Kidney epithelial cell (primary cell): ENCODE measurements at regions not wholly inside any gene's neighbourhood (a gene's known extent, or its start where the extent isn't known, plus 50 kb on each side); places are given as distances from the start of the nearest gene placed in this dataset.
"Not testable (repeated sequence)": the region's sequence is repeated elsewhere in the genome, so short reads cannot be mapped to it uniquely, and the experiment has no call there.

Experiments used
- DNase-seq: peaks from one replicate; pipeline ENCODE4 v3.0.0-alpha.2; 2010; ENCODE audit warnings: low read depth
- H3K27me3 ChIP-seq: 2 replicates; pipeline ENCODE4 v1.6.0; 2011; ENCODE audit warnings: low read length; ENCODE audit not compliant: control insufficient read depth, insufficient read depth
- H3K36me3 ChIP-seq: 2 replicates; pipeline ENCODE4 v1.5.1; 2011; ENCODE audit warnings: low read length; ENCODE audit not compliant: control insufficient read depth, insufficient read depth
- H3K4me3 ChIP-seq: 2 replicates; pipeline ENCODE4 v1.5.1; 2011; ENCODE audit warnings: low read depth, mild to moderate bottlenecking, control low read depth, low read length
- CTCF ChIP-seq: IDR thresholded peaks from 2 replicates; pipeline ENCODE4 v1.5.1; 2011; ENCODE audit warnings: mild to moderate bottlenecking, moderate library complexity, low read length, control low read depth, inconsistent platforms; ENCODE audit not compliant: insufficient read depth, poor library complexity, severe bottlenecking

- no peak for TF ChIP-seq CTCF
- no peak for DNase-seq
- no peaks in the 10 kb centered on the region for H3K36me3 ChIP-seq
- no peak overlapping the region for H3K4me3 ChIP-seq
- H3K27me3 ChIP-seq, result no peaks in the 10 kb centered on the region
Measured at GRCh38 chr7:10475940-10476641, 497.6 kb upstream of the PHF14 start.

- TF ChIP-seq CTCF, result no peak
- no peak overlapping the region for H3K4me3 ChIP-seq
- DNase-seq, result no peak
- H3K36me3 ChIP-seq, result no peaks in the 10 kb centered on the region
- H3K27me3 ChIP-seq, result no peaks in the 10 kb centered on the region
Measured at GRCh38 chr7:10476642-10477041, 497.0 kb upstream of the PHF14 start.

- no peak for DNase-seq
- H3K4me3 ChIP-seq, result no peak overlapping the region
- no peaks in the 10 kb centered on the region for H3K36me3 ChIP-seq
- no peak for TF ChIP-seq CTCF
- no peaks in the 10 kb centered on the region for H3K27me3 ChIP-seq
Measured at GRCh38 chr7:10483671-10484070, 490.0 kb upstream of the PHF14 start.

- no peak for TF ChIP-seq CTCF
- DNase-seq, result no peak
- Histone ChIP-seq H3K4me3 (no peak overlapping the region), H3K36me3 (no peaks in the 10 kb centered on the region), H3K27me3 (no peaks in the 10 kb centered on the region)
Measured at GRCh38 chr7:10484767-10485166, 488.9 kb upstream of the PHF14 start.

GRCh38 chr7:10501206-10501884, 472.3 kb upstream of the PHF14 start:
- not testable (repeated sequence) for DNase-seq, H3K36me3 ChIP-seq, H3K27me3 ChIP-seq, H3K4me3 ChIP-seq

- no peak overlapping the region for H3K4me3 ChIP-seq
- TF ChIP-seq CTCF, result no peak
- DNase-seq, result no peak
- H3K36me3 ChIP-seq, result no peaks in the 10 kb centered on the region
- H3K27me3 ChIP-seq, result no peaks in the 10 kb centered on the region
Measured at GRCh38 chr7:10507032-10507431, 466.6 kb upstream of the PHF14 start.
